Calu3 (cell line): ENCODE measurements at regions not wholly inside any gene's neighbourhood (a gene's known extent, or its start where the extent isn't known, plus 50 kb on each side); places are given as distances from the start of the nearest gene placed in this dataset.

Experiments
- BruUV-seq: library from RNA; stranded (reverse); fragments of 400-500 nt; replicated peaks from 2 replicates; lab custom pipeline; 2021; lab: Mats Ljungman, UMichigan
- CTCF ChIA-PET: fragments of 300-600 bp; sonication (Branson Sonifier 250); formaldehyde crosslinking; loops from one replicate; lab custom pipeline; 2022; ENCODE audit warnings: antibody characterized with exemption; lab: Charles Lee
- DNase-seq: peaks from one replicate; pipeline ENCODE4 v3.0.0; 2022
- H3K27ac Mint-ChIP-seq: one replicate; pipeline ENCODE4 v1.8.0; 2022; ENCODE audit warnings: mixed read lengths; ENCODE audit not compliant: unreplicated experiment
- H3K27me3 Mint-ChIP-seq: one replicate; pipeline ENCODE4 v1.8.0; 2022; ENCODE audit warnings: mixed read lengths; ENCODE audit not compliant: unreplicated experiment
- H3K36me3 Mint-ChIP-seq: one replicate; pipeline ENCODE4 v1.8.0; 2022; ENCODE audit warnings: mild to moderate bottlenecking, moderate library complexity, mixed read lengths; ENCODE audit not compliant: insufficient read depth, unreplicated experiment
- H3K4me1 Mint-ChIP-seq: one replicate; pipeline ENCODE4 v1.8.0; 2022; ENCODE audit warnings: mild to moderate bottlenecking, low read depth, mixed read lengths; ENCODE audit not compliant: unreplicated experiment
- H3K4me3 Mint-ChIP-seq: one replicate; pipeline ENCODE4 v1.8.0; 2022; ENCODE audit warnings: mild to moderate bottlenecking, low read depth, moderate library complexity, mixed read lengths; ENCODE audit not compliant: unreplicated experiment
- H3K9me3 Mint-ChIP-seq: one replicate; pipeline ENCODE4 v1.8.0; 2022; ENCODE audit warnings: low read depth, mixed read lengths; ENCODE audit not compliant: unreplicated experiment
- CTCF ChIP-seq: fragments of 200-600 bp; IDR thresholded peaks from one replicate; pipeline ENCODE4 v1.8.0; 2022; ENCODE audit warnings: antibody characterized with exemption; ENCODE audit not compliant: unreplicated experiment
- intact Hi-C: fragments of 100-400 bp; cut with micrococcal nuclease; formaldehyde crosslinking; loops from one replicate; pipeline ENCODE4 v1.10.0; 2022; ENCODE audit not compliant: unreplicated experiment

- BruUV-seq = no TSS peak
- TF ChIP-seq CTCF = no peak
- Mint-ChIP-seq H3K27ac (no peak overlapping the region), H3K36me3 (no peaks in the 10 kb centered on the region), H3K9me3 (no peaks in the 10 kb centered on the region), H3K4me3 (no peak overlapping the region), H3K27me3 (no peaks in the 10 kb centered on the region), H3K4me1 (no peaks in the 10 kb centered on the region)
- intact Hi-C loops = no loop called here
- no peak for DNase-seq
- CTCF ChIA-PET = no interaction called here
Measured at GRCh38 chr13:72536714-72537394, 190.6 kb downstream of the MZT1 start.

- DNase-seq = no peak
- H3K27me3 Mint-ChIP-seq = no peaks in the 10 kb centered on the region
- intact Hi-C loops = no loop called here
- H3K4me3 Mint-ChIP-seq = no peak overlapping the region
- no TSS peak for BruUV-seq
- TF ChIP-seq CTCF = no peak
- no peaks in the 10 kb centered on the region for H3K4me1 Mint-ChIP-seq
- CTCF ChIA-PET = no interaction called here
- no peaks in the 10 kb centered on the region for H3K36me3 Mint-ChIP-seq
- no peaks in the 10 kb centered on the region for H3K9me3 Mint-ChIP-seq
- no peak overlapping the region for H3K27ac Mint-ChIP-seq
Measured at GRCh38 chr13:72534951-72535640, 192.3 kb downstream of the MZT1 start.

- DNase-seq = no peak
- no peaks in the 10 kb centered on the region for H3K4me1 Mint-ChIP-seq
- H3K9me3 Mint-ChIP-seq = no peaks in the 10 kb centered on the region
- intact Hi-C loops = no loop called here
- CTCF ChIA-PET = no interaction called here
- H3K27ac Mint-ChIP-seq = no peak overlapping the region
- H3K36me3 Mint-ChIP-seq = no peaks in the 10 kb centered on the region
- TF ChIP-seq CTCF = no peak
- H3K4me3 Mint-ChIP-seq = no peak overlapping the region
- no peaks in the 10 kb centered on the region for H3K27me3 Mint-ChIP-seq
- no TSS peak for BruUV-seq
Measured at GRCh38 chr13:72530471-72530870, 197.0 kb downstream of the MZT1 start.

- intact Hi-C loops = no loop called here
- no TSS peak for BruUV-seq
- Mint-ChIP-seq H3K9me3 (no peaks in the 10 kb centered on the region), H3K4me3 (no peak overlapping the region), H3K4me1 (no peaks in the 10 kb centered on the region), H3K36me3 (no peaks in the 10 kb centered on the region), H3K27ac (no peak overlapping the region), H3K27me3 (no peaks in the 10 kb centered on the region)
- DNase-seq = no peak
- TF ChIP-seq CTCF = no peak
- CTCF ChIA-PET = no interaction called here
Measured at GRCh38 chr13:72527333-72527732, 200.1 kb downstream of the MZT1 start.
